Adrenal gland (tissue), 9 donors: ENCODE measurements at regions not wholly inside any gene's neighbourhood (a gene's known extent, or its start where the extent isn't known, plus 50 kb on each side); places are given as distances from the start of the nearest gene placed in this dataset.

ENCODE experiments used
- DNase-seq, 7 donors: peaks; one replicate each; pipeline ENCODE4 v3.0.0-alpha.2; 2019 to 2020
- H3K27ac ChIP-seq, 5 donors: fragments of 200-600 bp; sonication (generic) in 4 of 5; 1 replicate in 3 of 5; 2 replicates in 2 of 5; pipeline versions ENCODE4 v1.5.1 to v1.8.0; 2016 to 2020; ENCODE audit warnings: mild to moderate bottlenecking in 1 of 5
- H3K27me3 ChIP-seq: fragments of 200-600 bp; 2 replicates; pipeline ENCODE4 v1.8.0; 2021
- H3K36me3 ChIP-seq, 2 donors: fragments of 200-600 bp; replicated peaks in 1 of 2; 1 replicate in 1 of 2; 2 replicates in 1 of 2; pipeline versions ENCODE4 v1.5.1 to v1.8.0; 2018 to 2022
- H3K4me1 ChIP-seq, 2 donors: fragments of 200-600 bp; replicated peaks in 1 of 2; 1 replicate in 1 of 2; 2 replicates in 1 of 2; pipeline versions ENCODE4 v1.5.1 to v1.8.0; 2018 to 2021
- H3K4me3 ChIP-seq, 4 donors: fragments of 200-600 bp; sonication (generic) in 3 of 4; one replicate each; pipeline ENCODE4 v1.5.1; 2016 to 2018
- H3K9me3 ChIP-seq, 3 donors: fragments of 200-600 bp; sonication (generic) in 1 of 3; replicated peaks in 1 of 3; 1 replicate in 2 of 3; 2 replicates in 1 of 3; pipeline versions ENCODE4 v1.5.1 to v1.8.0; 2016 to 2021
- CTCF ChIP-seq, 6 experiments: fragments of 450-650 bp in 4 of 6; fragments of 200-600 bp in 2 of 6; sonication (generic) in 1 of 6; IDR thresholded peaks; 1 replicate in 5 of 6; 2 replicates in 1 of 6; pipeline versions ENCODE4 v1.5.1 to v1.8.0; 2016 to 2021; ENCODE audit warnings: antibody characterized with exemption in 6 of 6, mild to moderate bottlenecking in 2 of 6, moderate library complexity in 1 of 6
- POLR2A ChIP-seq, 2 donors: fragments of 450-650 bp; IDR thresholded peaks; one replicate each; pipeline ENCODE4 v1.6.1; 2017; ENCODE audit warnings: antibody characterized with exemption in 2 of 2, mild to moderate bottlenecking in 2 of 2, moderate library complexity in 1 of 2
- WGBS, 4 donors: extraction: QIAGEN DNeasy Blood & Tissue Kit in 2 of 4; methylation state at CpG; one replicate each; pipeline versions ENCODE4 v1.1.5 to v1.1.7; 2013 to 2017; 5-methylcytosine and 5-hydroxymethylcytosine counted together
- intact Hi-C, 2 donors: fragments of 100-400 bp; cut with DNase I; formaldehyde crosslinking; loops; one replicate each; pipeline versions ENCODE4 v1.14.1 to v1.15.0; 2022 to 2023
- donor health status: healthy with polysubstance abuse.
- donor health status: Bipolar disorder and iron deficiency.
- donor health status: DM: yes; HTN: yes; CAD: no.
- donor health status: DM: no; HTN: no; CAD: no.
- donor health status: DM: no; HTN: no; CAD: no.

- WGBS, 4 donors = 70 to 87% (median 72%) methylated on average over 8 to 15 of the region's 15 CpGs
- Histone ChIP-seq H3K27me3 (no peaks in the 10 kb centered on the region), H3K9me3 (peaks cover 0 to 6% (median 0%) of the 10 kb centered on the region in 3 donors), H3K27ac (no peak overlapping the region), H3K36me3 (no peaks in the 10 kb centered on the region), H3K4me3 (no peak overlapping the region), H3K4me1 (no peaks in the 10 kb centered on the region)
- intact Hi-C loops = no loop called here
- no peak for DNase-seq
- TF ChIP-seq CTCF (IDR thresholded peaks at IDR 0.05) (no peak), POLR2A (IDR thresholded peaks at IDR 0.05) (no peak)
Measured at GRCh38 chr13:21948769-21949474, 278.0 kb downstream of the FGF9 start.

GRCh38 chr13:21949818-21950429 lies 279.1 kb downstream of the FGF9 start:
- Histone ChIP-seq H3K4me1 (no peaks in the 10 kb centered on the region), H3K4me3 (no peak overlapping the region), H3K9me3 (peaks cover 0 to under 1% (median 0%) of the 10 kb centered on the region in 3 donors), H3K36me3 (no peaks in the 10 kb centered on the region), H3K27me3 (no peaks in the 10 kb centered on the region), H3K27ac (no peak overlapping the region)
- TF ChIP-seq CTCF (IDR thresholded peaks at IDR 0.05) = no peak
- TF ChIP-seq POLR2A (IDR thresholded peaks at IDR 0.05) = no peak
- intact Hi-C loops = no loop called here
- 53 to 67% (median 61%) methylated on average over 6 of the region's 6 CpGs for WGBS, 4 donors
- no peak for DNase-seq

GRCh38 chr13:21956666-21957065 lies 285.8 kb downstream of the FGF9 start:
- Histone ChIP-seq H3K9me3 (no peaks in the 10 kb centered on the region), H3K4me3 (no peak overlapping the region), H3K27me3 (no peaks in the 10 kb centered on the region), H3K4me1 (no peaks in the 10 kb centered on the region), H3K27ac (no peak overlapping the region), H3K36me3 (no peaks in the 10 kb centered on the region)
- TF ChIP-seq POLR2A (IDR thresholded peaks at IDR 0.05) (no peak), CTCF (IDR thresholded peaks at IDR 0.05) (no peak)
- WGBS, 4 donors = 79 to 100% (median 84%) methylated on average over 1 of the region's 1 CpG
- DNase-seq = no peak
- intact Hi-C loops = no loop called here

- no peak overlapping the region for H3K27ac ChIP-seq
- H3K27me3 ChIP-seq = no peaks in the 10 kb centered on the region
- H3K4me1 ChIP-seq = no peaks in the 10 kb centered on the region
- TF ChIP-seq CTCF (IDR thresholded peaks at IDR 0.05) (no peak), POLR2A (IDR thresholded peaks at IDR 0.05) (no peak)
- intact Hi-C loops = no loop called here
- DNase-seq = no peak
- no peaks in the 10 kb centered on the region for H3K36me3 ChIP-seq
- H3K4me3 ChIP-seq = no peak overlapping the region
- no peaks in the 10 kb centered on the region for H3K9me3 ChIP-seq
Measured at GRCh38 chr13:21957833-21958232, 287.0 kb downstream of the FGF9 start.
